ENCODE measurements at regions not wholly inside any gene's neighbourhood (a gene's known extent, or its start where the extent isn't known, plus 50 kb on each side); places are given as distances from the start of the nearest gene placed in this dataset.
A peak's percentile ranks its signal among the peaks of the same experiment; 100 is the strongest.

DNA sequence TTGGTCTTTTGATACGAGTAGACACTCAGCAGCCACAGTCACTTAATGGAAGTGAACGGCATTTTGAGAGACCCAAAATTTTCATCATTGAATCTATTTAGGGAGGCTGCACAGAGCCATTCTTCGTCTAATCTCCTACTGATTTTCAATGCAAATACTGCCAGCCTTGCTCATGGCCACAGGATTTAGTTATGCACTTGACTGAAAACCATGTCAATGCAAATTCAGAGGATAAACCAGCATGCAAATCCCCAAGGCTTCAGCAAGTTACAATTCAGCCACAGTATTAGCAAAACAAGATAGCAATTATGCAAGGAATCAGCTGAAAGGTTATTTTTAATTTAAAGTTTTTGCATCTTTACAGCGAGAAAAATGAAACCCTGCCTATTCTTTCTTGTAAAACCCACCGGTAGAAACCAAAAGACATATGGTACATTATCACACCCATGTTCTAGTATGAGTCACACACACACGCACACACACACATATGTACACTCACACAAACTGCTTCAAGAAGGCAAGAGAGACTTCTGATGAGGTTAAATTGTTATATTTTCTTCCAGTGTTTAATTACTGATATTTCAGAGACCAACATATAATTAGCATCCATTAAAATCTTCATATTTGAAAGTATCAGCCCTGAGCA, 985.3 kb upstream of the FLRT2 start:
- Histone ChIP-seq H3K4me3 (ENCODE audit: low read length) (no peak overlapping the region), H3K79me2 (replicated peaks; ENCODE audit: insufficient read depth, low read length) (no peaks in the 10 kb centered on the region), H3K4me2 (ENCODE audit: low read length) (no peak overlapping the region), H3K9me2 (ENCODE audit: insufficient read depth, low read length) (no peaks in the 10 kb centered on the region), H3K9ac (ENCODE audit: low read length) (no peak overlapping the region), H3F3A (ENCODE audit: insufficient read depth, low read length, poor library complexity, severe bottlenecking) (no peaks in the 10 kb centered on the region), H3K27me3 (ENCODE audit: insufficient read depth, low read depth, low read length) (no peaks in the 10 kb centered on the region), H3K9me3 (ENCODE audit: low read length) (no peaks in the 10 kb centered on the region), H3K36me3 (ENCODE audit: insufficient read depth, low read length) (no peaks in the 10 kb centered on the region), H3K27ac (ENCODE audit: low read length) (no peak overlapping the region), H2AFZ (ENCODE audit: low read depth, low read length) (no peak overlapping the region), H4K20me1 (ENCODE audit: insufficient read depth) (no peaks in the 10 kb centered on the region)
- TF ChIP-seq TAF1 (IDR thresholded peaks at IDR 0.05; ENCODE audit: low read depth) (no peak), MXI1 (conservative IDR thresholded peaks at IDR 0.05; ENCODE audit: poor library complexity, severe bottlenecking) (no peak), SMC3 (conservative IDR thresholded peaks at IDR 0.05; ENCODE audit: poor library complexity) (no peak), EZH2 (IDR thresholded peaks at IDR 0.05; ENCODE audit: borderline replicate concordance, insufficient read depth, low read length, poor library complexity, severe bottlenecking) (no peak), POLR2AphosphoS5 (IDR thresholded peaks at IDR 0.05) (no peak), RAD21 (conservative IDR thresholded peaks at IDR 0.05) (no peak), EP300 (conservative IDR thresholded peaks at IDR 0.05; ENCODE audit: poor library complexity, severe bottlenecking) (no peak)
- TF ChIP-seq, protein P1, sequence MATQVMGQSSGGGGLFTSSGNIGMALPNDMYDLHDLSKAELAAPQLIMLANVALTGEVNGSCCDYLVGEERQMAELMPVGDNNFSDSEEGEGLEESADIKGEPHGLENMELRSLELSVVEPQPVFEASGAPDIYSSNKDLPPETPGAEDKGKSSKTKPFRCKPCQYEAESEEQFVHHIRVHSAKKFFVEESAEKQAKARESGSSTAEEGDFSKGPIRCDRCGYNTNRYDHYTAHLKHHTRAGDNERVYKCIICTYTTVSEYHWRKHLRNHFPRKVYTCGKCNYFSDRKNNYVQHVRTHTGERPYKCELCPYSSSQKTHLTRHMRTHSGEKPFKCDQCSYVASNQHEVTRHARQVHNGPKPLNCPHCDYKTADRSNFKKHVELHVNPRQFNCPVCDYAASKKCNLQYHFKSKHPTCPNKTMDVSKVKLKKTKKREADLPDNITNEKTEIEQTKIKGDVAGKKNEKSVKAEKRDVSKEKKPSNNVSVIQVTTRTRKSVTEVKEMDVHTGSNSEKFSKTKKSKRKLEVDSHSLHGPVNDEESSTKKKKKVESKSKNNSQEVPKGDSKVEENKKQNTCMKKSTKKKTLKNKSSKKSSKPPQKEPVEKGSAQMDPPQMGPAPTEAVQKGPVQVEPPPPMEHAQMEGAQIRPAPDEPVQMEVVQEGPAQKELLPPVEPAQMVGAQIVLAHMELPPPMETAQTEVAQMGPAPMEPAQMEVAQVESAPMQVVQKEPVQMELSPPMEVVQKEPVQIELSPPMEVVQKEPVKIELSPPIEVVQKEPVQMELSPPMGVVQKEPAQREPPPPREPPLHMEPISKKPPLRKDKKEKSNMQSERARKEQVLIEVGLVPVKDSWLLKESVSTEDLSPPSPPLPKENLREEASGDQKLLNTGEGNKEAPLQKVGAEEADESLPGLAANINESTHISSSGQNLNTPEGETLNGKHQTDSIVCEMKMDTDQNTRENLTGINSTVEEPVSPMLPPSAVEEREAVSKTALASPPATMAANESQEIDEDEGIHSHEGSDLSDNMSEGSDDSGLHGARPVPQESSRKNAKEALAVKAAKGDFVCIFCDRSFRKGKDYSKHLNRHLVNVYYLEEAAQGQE (IDR thresholded peaks at IDR 0.05; ENCODE audit: borderline replicate concordance), result no peak
- TF ChIP-seq, protein P2, sequence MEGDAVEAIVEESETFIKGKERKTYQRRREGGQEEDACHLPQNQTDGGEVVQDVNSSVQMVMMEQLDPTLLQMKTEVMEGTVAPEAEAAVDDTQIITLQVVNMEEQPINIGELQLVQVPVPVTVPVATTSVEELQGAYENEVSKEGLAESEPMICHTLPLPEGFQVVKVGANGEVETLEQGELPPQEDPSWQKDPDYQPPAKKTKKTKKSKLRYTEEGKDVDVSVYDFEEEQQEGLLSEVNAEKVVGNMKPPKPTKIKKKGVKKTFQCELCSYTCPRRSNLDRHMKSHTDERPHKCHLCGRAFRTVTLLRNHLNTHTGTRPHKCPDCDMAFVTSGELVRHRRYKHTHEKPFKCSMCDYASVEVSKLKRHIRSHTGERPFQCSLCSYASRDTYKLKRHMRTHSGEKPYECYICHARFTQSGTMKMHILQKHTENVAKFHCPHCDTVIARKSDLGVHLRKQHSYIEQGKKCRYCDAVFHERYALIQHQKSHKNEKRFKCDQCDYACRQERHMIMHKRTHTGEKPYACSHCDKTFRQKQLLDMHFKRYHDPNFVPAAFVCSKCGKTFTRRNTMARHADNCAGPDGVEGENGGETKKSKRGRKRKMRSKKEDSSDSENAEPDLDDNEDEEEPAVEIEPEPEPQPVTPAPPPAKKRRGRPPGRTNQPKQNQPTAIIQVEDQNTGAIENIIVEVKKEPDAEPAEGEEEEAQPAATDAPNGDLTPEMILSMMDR (IDR thresholded peaks at IDR 0.05; ENCODE audit: poor library complexity, severe bottlenecking), result no peak

DNA sequence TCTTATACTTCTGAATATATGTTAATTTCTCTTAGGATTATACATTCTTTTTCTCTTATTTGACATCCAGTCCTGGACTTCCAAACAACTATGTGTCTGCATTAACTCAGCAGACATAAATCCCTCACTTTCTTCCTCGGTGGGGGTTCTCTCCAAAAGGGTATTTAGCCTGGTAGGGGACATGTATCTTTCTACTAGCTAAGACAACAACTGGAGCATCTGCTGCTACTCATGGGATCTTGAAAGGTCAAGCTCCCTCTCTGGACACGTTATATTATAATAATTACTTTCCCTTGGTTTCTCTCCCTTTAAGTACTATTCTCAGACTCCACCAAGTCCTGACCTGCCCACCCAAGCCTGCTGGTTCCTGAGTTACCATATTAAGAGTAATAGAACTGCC, 983.7 kb upstream of the FLRT2 start:
- Histone ChIP-seq H3K9me2 (ENCODE audit: insufficient read depth, low read length) (no peaks in the 10 kb centered on the region), H3K27me3 (ENCODE audit: insufficient read depth, low read depth, low read length) (no peaks in the 10 kb centered on the region), H3K4me2 (ENCODE audit: low read length) (no peak overlapping the region), H4K20me1 (ENCODE audit: insufficient read depth) (no peaks in the 10 kb centered on the region), H3K9me3 (ENCODE audit: low read length) (no peaks in the 10 kb centered on the region), H3F3A (ENCODE audit: insufficient read depth, low read length, poor library complexity, severe bottlenecking) (no peaks in the 10 kb centered on the region), H3K27ac (ENCODE audit: low read length) (no peak overlapping the region), H3K9ac (ENCODE audit: low read length) (no peak overlapping the region), H3K4me3 (ENCODE audit: low read length) (no peak overlapping the region), H3K36me3 (ENCODE audit: insufficient read depth, low read length) (no peaks in the 10 kb centered on the region), H2AFZ (ENCODE audit: low read depth, low read length) (no peak overlapping the region), H3K79me2 (replicated peaks; ENCODE audit: insufficient read depth, low read length) (no peaks in the 10 kb centered on the region)
- no peak for TF ChIP-seq MXI1 (conservative IDR thresholded peaks at IDR 0.05; ENCODE audit: poor library complexity, severe bottlenecking)
- no peak for TF ChIP-seq EZH2 (IDR thresholded peaks at IDR 0.05; ENCODE audit: borderline replicate concordance, insufficient read depth, low read length, poor library complexity, severe bottlenecking)
- TF ChIP-seq POLR2AphosphoS5 (IDR thresholded peaks at IDR 0.05), result peak; percentile 52
- TF ChIP-seq, protein P1 (IDR thresholded peaks at IDR 0.05; ENCODE audit: borderline replicate concordance), result no peak
- no peak for TF ChIP-seq RAD21 (conservative IDR thresholded peaks at IDR 0.05)
- no peak for TF ChIP-seq TAF1 (IDR thresholded peaks at IDR 0.05; ENCODE audit: low read depth)
- no peak for TF ChIP-seq SMC3 (conservative IDR thresholded peaks at IDR 0.05; ENCODE audit: poor library complexity)
